ENCODE measurements at regions not wholly inside any gene's neighbourhood (a gene's known extent, or its start where the extent isn't known, plus 50 kb on each side); places are given as distances from the start of the nearest gene placed in this dataset.

GRCh38 chr5:124302533-124302932 lies 443.9 kb downstream of the ZNF608 start:
- TF ChIP-seq, protein P1, sequence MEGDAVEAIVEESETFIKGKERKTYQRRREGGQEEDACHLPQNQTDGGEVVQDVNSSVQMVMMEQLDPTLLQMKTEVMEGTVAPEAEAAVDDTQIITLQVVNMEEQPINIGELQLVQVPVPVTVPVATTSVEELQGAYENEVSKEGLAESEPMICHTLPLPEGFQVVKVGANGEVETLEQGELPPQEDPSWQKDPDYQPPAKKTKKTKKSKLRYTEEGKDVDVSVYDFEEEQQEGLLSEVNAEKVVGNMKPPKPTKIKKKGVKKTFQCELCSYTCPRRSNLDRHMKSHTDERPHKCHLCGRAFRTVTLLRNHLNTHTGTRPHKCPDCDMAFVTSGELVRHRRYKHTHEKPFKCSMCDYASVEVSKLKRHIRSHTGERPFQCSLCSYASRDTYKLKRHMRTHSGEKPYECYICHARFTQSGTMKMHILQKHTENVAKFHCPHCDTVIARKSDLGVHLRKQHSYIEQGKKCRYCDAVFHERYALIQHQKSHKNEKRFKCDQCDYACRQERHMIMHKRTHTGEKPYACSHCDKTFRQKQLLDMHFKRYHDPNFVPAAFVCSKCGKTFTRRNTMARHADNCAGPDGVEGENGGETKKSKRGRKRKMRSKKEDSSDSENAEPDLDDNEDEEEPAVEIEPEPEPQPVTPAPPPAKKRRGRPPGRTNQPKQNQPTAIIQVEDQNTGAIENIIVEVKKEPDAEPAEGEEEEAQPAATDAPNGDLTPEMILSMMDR (IDR thresholded peaks at IDR 0.05), result no peak
- TF ChIP-seq POLR2A (IDR thresholded peaks at IDR 0.05), result no peak

Data from lower leg skin (tissue), 3 donors.